ENCODE measurements at regions not wholly inside any gene's neighbourhood (a gene's known extent, or its start where the extent isn't known, plus 50 kb on each side); places are given as distances from the start of the nearest gene placed in this dataset.

DNA sequence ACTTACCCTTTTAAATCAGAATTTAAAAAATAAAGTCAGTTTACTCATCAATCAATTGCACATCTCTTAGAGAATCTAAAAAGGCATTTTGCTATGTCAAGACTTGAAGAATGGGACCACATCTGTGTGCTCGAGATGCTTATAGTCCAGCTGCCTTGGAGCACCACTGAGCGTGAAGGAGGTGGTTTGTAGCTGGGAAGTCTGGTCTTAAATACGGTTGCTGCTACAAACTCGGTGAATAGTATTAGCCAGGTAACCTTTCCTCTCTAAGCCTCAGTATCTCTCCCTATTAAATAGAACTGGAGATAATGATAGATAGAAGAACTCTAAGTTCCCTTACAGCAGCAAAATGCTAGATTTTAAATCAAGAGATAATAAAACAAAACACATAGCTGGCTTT is 289.7 kb downstream of the TRIB2 start:
- TF ChIP-seq, protein P1, sequence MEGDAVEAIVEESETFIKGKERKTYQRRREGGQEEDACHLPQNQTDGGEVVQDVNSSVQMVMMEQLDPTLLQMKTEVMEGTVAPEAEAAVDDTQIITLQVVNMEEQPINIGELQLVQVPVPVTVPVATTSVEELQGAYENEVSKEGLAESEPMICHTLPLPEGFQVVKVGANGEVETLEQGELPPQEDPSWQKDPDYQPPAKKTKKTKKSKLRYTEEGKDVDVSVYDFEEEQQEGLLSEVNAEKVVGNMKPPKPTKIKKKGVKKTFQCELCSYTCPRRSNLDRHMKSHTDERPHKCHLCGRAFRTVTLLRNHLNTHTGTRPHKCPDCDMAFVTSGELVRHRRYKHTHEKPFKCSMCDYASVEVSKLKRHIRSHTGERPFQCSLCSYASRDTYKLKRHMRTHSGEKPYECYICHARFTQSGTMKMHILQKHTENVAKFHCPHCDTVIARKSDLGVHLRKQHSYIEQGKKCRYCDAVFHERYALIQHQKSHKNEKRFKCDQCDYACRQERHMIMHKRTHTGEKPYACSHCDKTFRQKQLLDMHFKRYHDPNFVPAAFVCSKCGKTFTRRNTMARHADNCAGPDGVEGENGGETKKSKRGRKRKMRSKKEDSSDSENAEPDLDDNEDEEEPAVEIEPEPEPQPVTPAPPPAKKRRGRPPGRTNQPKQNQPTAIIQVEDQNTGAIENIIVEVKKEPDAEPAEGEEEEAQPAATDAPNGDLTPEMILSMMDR (IDR thresholded peaks at IDR 0.05; ENCODE audit: insufficient read depth, low read length) = no peak
- TF ChIP-seq GABPA (IDR thresholded peaks at IDR 0.05; ENCODE audit: low read depth) = no peak
- TF ChIP-seq POLR2AphosphoS5 (IDR thresholded peaks at IDR 0.05; ENCODE audit: low read depth) = no peak
